Activated CD8-positive, alpha-beta memory T cell treated with anti-CD3 and anti-CD28 coated beads for 36 hours (primary cell): ENCODE measurements at regions not wholly inside any gene's neighbourhood (a gene's known extent, or its start where the extent isn't known, plus 50 kb on each side); places are given as distances from the start of the nearest gene placed in this dataset.
"Not testable (repeated sequence)": the region's sequence is repeated elsewhere in the genome, so short reads cannot be mapped to it uniquely, and the experiment has no call there.

Experiments used
- CTCF ChIA-PET: fragments of 350-600 bp; sonication (Branson Sonifier 250); formaldehyde crosslinking; loops from one replicate; lab custom pipeline; 2021; ENCODE audit warnings: antibody characterized with exemption; lab: Charles Lee
- POLR2A ChIA-PET: fragments of 350-600 bp; sonication (Branson Sonifier 250); formaldehyde crosslinking; loops from one replicate; lab custom pipeline; 2021; ENCODE audit warnings: antibody characterized with exemption; lab: Charles Lee

DNA sequence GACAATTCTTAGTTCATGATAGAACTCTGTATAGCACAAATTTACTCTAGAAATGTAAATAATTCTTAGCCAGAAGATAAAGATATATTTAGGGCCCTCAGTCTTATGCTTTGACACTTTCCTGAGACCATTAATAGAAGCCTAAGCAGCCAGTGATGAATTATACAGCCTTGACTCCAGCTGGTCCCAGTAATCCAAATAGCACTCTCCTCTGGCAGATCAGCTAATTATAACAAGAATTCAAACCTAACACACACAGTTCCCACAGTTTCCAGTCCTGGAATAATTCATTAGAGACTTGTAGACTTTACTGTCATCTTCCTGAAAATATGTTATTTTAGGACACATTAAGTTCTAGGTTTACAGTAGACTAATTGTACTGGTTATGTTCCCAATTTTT is 50.4 kb downstream of the SHOC1 start:
- CTCF ChIA-PET, result interaction anchor here (1.5 kb wide), 1 partner anchor 330 kb away, joined by 4 read pairs; no protein-coding TSS in a partner anchor

DNA sequence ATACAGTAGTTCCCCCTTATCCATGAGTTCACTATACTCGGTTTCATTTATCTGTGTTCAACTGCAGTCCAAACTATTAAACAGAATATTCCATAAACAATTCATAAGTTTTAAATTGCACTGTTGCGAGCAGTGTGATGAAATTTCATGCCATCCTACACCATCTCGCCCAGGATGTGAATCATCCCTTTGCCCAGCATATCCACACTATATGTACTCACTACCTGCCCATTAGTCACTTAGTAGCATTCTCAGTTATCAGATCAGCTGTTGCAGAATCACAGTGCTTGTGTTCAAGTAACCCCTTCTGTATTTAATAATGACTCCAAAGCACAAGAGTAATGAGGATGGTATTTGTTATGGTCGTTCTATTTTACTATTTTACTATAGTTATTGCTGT is 51.5 kb downstream of the SHOC1 start:
- ChIA-PET CTCF (interaction anchor here (0.8 to 1.5 kb wide), 2 partner anchors 331 to 333 kb away, joined by 3 to 4 read pairs; no protein-coding TSS in a partner anchor), POLR2A (no interaction called here)

More for the DNA sequence above, 50.4 kb downstream of the SHOC1 start:
- POLR2A ChIA-PET, result no interaction called here

DNA sequence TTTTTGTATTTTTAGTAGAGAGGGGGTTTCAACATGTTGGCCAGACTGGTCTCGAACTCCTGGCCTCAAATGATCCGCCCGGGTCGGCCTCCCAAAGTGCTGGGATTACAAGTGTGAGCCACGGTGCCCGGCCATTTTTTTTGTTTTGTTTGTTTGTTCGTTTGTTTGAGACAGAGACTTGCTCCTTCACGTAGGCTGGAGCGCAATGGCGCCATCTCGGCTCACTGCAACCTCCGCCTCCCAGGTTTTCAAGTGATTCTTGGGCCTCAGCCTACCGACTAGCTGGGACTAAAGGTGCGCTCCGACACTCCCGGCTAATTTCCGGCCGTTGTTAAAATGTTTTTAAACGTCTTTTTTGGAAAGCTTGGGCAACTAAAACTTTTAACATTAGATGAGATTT is 54.0 kb downstream of the SHOC1 start:
- ChIA-PET CTCF (no interaction called here), POLR2A (no interaction called here)

- ChIA-PET CTCF (no interaction called here), POLR2A (no interaction called here)
Observed at GRCh38 chr9:111736714-111737113, 58.0 kb downstream of the SHOC1 start.

DNA sequence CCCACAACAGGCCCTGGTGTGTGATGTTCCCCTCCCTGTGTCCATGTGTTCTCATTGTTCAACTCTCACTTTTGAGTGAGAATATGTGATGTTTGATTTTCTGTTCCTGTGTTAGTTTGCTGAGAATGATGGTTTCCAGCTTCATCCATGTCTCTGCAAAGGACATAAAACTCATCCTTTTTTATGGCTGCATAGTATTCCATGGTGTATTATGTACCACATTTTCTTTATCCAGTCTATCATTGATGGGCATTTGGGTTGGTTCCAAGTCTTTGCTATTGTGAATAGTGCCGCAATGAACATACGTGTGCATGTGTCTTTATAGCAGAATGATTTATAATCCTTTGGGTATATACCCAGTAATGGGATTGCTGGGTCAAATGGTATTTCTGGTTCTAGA is 59.4 kb downstream of the SHOC1 start:
- CTCF ChIA-PET, POLR2A ChIA-PET: not testable (repeated sequence)

- ChIA-PET CTCF (no interaction called here), POLR2A (no interaction called here)
Observed at GRCh38 chr9:111731928-111732327, 62.8 kb downstream of the SHOC1 start.

GRCh38 chr9:111730937-111731567 is 63.7 kb downstream of the SHOC1 start:
- POLR2A ChIA-PET, result no interaction called here
- CTCF ChIA-PET, result no interaction called here

DNA sequence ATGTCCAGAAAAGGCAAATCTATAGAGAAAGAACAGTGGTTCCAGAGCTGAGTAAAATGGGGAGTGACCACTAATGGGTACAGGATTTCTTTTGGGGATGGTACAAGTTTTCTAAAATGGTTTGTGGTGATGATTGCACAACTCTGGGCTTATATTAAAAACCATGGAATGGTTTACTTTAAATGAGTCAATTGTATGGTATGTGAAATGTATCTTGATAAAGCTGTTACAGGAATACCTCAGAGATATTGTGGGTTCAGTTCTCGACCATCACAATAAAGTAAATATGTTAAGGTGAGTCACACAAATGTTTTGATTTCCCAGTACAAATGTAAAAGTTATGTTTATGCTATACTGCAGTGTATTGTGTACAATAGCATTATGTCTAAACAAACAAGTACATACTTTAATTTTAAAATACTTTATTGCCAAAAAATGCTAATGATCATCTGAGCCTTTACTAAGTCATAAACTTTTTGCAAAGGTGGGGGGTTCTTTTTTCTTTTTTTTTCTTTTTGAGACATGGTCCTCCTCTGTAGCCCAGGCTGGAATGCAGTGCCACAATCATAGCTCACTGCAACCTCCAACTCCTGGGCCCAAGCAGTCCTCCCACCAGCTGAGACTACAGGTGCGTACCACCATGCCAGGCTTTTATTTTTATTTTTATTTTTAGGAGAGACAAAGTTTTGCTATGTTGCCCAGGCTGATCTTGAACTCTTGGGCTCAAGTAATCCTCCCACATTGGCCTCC is 65.9 kb downstream of the SHOC1 start:
- ChIA-PET POLR2A (no interaction called here), CTCF (interaction anchor here (0.6 kb wide), 1 partner anchor 138 kb away, joined by 3 read pairs; no protein-coding TSS in a partner anchor)

DNA sequence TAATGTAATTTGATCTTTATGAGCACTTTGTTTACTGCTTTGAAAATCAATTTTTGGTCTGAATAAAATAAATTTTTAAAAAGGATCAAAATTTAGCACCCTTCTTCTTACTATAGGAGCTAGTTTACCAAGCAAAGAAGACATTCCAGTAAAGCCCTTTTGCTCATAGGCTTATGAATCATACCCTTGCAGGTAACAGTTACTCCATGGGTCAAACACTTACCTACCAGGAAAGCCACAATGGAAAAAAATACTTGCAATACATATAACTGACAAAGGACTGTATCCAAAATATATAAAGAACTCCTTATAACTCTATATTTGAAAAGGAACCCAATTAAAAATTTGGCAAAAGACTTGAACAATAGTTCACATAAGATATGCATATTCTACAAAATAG is 66.6 kb downstream of the SHOC1 start:
- CTCF ChIA-PET, result no interaction called here
- POLR2A ChIA-PET, result no interaction called here

- CTCF ChIA-PET, result no interaction called here
- POLR2A ChIA-PET, result no interaction called here
Observed at GRCh38 chr9:111726949-111727348, 65.5 kb downstream of the GNG10 start.

GRCh38 chr9:111720174-111720573 is 58.8 kb downstream of the GNG10 start:
- ChIA-PET POLR2A (no interaction called here), CTCF (no interaction called here)
